Right renal cortex interstitium (tissue), 3 donors: ENCODE measurements at regions not wholly inside any gene's neighbourhood (a gene's known extent, or its start where the extent isn't known, plus 50 kb on each side); places are given as distances from the start of the nearest gene placed in this dataset.

Experiments
- DNase-seq, 3 donors: peaks; one replicate each; pipeline ENCODE4 v3.0.0-alpha.2; 2013; ENCODE audit warnings: low read depth in 3 of 3, low spot score in 2 of 3

DNA sequence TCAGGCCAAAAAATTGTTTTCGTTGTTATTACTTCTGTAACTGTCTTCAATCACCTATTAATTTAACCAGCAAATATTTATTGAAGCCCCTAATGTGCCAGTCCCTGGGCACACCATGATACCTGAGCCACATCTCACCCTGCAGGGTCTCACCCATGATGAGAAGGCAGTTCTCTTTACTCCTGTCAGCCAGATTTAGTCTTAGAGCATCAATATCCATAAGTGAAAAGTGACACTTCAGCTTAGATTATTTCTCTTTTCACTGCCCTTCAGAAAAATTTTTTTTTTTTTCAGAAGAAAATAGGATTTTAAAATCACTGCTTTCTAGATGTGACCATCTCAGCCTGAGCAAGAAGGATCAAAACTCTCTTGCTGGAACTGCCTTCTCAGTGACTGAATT is 258.6 kb upstream of the NFE2L3 start:
- no peak for DNase-seq

DNA sequence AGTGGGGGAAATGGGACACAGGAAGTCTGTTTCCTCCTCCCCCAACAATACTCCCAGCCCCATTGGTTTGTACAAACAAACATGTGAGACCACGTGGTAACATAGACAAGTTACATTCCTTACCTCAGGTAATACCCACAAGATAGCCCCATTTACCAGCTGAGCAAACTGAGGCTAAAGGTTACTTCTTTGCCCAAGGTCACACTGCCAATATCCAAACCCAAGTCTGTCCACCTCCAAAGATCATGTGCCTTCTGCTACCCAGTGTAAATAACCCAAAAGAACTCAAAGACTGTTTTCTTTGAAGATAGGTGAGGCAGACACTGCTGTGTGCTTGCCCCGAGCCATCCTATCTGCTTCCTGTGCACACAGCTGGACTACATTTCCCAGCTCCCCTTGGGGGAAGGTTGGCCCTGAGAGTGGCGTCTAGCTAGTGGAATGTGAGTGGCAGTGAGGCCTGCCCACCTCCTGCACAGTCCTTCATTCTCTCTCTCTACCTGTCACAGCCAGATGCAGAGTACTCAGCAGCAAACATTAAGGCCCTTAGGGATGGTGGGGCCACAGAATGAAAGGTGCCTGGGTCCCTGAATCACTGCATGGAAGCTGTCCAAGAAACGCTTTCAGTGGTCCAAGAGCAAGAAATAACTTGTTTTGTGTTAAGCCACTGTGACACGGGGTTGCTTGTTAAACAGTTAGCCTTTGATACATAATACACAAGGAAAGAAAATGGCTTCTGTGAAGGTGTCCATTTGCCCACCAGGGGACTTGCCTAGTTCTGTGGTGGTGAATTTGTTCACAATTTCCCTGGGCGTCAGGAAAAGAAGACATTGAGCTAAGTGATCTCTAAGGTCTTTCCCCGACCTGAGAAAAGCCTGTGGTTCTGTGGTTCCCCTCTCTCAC is 257.7 kb upstream of the NFE2L3 start:
- no peak for DNase-seq

DNA sequence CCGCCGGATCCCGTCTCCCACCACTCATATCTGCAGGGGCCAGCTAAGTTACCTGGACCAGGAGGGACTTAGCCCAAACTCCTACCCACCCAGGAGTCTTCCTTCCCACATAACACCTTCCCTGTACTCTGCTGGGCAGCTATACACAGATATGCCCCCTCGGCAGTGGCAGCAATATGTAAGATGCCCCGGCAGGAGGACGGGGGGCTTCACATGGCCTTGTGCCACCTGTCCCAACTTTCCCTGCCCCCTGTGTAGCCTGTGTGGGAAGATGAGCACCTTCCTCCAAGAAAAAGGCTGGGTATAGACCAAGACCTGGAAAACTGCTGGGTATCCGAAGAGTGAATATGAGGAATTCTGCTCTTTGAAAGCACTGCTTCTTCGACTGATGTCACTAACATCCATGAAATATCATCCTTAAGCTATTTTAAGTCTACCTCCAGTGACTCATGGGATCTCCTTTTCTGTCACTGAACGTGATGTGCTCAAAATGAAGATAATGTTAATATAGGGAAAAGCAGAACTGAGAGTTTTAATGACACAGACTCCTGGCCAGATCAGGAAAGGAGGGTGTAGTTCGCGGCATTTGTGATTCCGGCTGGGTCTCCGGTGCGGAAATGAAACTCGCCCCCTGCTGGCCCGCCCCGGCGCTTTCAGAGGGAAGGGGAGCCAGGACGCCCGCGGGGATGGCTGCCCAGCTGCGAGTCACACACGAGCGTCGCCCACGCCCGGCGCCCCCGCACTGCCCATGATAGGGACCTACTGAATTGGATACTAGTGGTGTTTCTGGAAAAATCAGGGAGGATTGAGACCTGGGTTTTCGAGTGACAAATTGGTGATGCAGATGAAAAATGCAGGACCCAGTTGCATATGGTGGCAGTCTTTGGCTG is 256.9 kb upstream of the NFE2L3 start:
- DNase-seq = no peak

DNA sequence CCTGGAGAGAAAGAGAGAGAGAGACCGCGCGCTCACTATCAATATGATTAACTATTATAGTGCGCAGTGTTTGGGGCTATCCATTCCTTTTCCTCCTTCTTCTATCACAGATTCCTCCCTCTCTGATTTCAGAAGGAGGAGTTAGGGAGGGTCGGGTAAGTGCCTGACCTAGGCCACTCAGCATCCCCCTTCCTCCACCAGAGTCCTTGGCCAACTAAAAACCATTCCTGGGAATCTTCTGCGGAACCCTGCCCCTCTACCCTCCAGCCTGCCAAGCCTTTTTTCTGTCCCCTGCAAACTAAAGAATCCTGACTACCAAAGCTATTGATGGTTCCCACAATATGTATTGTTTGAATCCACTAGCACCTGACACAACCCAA is 256.2 kb upstream of the NFE2L3 start:
- no peak for DNase-seq

DNA sequence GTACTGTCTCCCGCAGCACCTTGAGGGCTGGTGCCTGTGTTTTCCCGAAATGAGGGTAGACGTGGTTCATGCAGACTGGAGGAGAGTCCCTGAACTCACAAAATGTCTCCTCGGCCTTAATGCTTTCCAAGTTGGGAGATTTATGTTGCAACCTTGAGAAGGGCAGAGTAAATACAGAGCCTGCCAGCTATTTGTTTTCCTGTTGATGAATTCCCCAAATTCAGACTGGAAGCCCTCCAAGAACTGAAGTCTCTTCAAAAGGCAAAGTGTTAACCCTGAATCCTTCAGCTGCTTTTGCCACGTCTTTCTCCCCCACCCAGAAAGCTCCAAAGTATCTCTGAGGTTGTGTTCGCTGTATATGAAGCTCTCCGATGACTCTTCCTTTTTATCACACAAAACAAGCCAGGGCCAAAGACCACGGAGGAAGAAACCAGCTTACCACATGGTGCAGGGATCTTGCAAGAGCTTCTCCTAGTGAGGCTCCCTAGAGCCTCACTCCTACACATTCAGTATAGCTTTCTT is 254.7 kb upstream of the NFE2L3 start:
- no peak for DNase-seq

DNA sequence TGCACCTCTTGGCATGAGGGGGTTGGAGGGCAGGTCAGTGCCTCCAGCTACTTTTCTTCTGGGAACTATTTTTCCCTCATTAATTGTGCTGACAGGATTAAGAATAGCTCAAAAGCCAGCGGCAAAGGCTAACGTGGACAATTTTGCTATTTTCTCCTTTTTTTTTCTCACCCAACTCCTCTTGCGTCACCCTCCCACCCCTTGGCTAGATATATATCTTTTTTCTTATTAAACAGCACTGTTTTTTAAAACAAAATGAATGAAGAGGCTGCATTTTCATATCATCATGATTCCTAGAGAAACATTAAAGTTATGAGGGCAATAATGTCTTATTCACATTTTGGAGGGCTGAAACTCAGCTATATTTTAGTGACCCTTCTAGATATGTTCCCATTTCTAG is 251.8 kb upstream of the NFE2L3 start:
- no peak for DNase-seq

DNA sequence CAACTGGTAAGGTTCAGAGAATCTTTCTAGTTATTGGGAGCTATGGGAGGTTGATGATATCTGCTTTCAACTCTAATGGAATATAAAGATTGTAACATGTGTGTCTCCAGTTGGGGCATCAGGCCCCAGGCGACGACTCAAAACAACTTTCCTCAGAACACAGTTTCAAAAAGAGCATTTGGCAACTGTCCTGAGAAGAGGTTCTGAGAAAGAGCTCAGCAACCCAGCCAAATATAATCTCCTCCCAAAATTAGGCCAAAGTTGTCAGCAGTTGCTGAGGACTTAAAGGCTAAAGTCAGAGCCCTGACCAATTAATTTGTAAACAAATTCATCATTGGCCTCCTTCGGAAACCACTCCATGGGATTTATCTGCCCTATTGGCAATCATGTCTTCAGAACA is 251.1 kb upstream of the NFE2L3 start:
- DNase-seq = no peak

DNA sequence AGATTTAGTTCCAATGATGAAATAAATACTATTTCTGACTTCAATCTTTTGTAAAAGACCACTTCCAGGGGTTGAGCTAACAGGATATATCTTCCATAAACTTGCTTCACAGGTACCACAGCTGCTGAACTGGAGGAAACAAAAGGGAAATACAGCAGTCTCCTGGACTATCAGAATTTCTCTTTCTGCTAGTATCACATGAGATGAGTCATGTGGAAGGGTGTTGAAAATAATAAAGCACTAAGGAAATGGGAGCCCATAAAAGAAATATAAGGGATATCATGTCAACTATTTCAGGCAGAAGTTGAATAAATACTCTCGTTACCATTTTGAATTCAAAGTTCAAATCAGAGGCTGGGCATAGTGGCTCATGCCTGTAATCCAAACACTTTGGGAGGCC is 250.3 kb upstream of the NFE2L3 start:
- DNase-seq = no peak

DNA sequence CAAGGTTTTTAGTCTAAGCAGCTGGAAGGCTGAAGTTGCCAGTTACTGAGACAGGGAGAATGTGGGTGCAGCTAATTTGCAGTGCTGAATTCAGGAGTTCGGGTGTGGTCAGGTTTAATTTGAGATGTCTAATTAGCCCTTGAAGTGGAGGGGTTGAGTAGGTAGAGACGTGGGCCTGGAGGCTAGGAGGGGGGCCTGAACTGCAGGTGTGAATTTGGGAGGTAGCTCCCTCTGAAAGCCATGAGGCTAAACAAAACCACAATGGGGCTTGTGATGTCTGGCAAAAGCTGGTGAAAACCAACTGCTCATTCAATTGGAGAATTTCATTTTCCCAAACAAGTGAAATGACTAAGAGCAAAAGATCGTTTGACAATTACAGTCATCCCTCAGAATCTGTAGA is 246.0 kb upstream of the NFE2L3 start:
- no peak for DNase-seq

DNA sequence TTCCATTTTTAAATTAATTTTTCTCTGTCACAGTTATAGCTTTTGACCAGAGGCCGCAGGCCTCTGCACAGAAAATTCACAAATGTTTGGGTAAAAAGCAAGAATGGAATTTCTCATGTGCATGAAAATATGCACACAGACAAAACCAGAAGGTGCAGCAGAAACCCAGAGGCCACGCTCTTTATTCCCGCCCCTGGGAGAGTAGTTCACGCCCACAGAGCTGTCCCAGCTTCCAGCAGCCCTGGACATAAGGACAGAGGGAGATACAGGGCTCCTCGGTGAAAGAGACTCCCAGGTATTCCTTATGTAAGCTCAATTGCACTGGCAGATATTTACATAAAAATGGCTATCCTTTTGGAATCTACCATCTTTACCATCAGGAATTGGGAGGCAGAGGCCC is 245.2 kb upstream of the NFE2L3 start:
- no peak for DNase-seq

DNA sequence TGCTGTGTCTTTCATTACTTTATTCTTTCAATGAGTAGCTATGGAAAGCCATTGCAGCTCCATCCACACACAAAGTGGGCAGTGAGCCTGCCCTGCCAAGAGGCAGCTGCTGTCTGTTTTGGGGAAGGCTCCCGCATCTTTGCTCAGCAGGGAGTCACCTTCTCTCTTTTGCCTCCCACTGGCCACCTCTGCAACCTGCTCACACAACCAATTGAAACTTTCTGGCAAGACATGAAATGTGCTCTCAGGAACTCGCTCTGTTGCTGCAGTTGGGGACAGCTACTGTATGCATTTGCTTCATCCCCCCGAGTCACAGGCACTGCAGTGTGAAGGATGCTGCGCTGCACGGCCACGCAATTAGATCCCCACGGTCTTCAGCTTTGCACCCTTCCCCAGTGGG is 244.8 kb upstream of the NFE2L3 start:
- DNase-seq = no peak

DNA sequence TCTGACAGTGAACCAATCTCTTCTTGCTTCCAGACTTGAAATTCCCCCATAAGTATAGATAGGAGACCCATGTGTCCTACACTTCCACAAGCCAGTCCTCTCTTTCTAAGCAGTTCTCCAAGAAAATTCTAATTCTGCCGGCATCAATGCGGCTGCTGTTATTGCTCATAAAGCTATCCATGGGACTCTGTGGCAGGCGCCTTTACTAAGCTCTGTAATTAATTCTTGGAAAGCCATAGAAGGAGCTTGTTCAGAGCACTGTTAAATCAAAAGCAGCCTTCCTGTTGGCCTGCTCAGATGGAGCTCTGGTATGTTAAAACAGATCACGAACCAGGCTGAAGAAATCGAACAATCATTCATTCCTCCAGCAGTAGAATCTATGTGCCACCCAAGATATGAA is 244.3 kb upstream of the NFE2L3 start:
- DNase-seq = no peak

DNA sequence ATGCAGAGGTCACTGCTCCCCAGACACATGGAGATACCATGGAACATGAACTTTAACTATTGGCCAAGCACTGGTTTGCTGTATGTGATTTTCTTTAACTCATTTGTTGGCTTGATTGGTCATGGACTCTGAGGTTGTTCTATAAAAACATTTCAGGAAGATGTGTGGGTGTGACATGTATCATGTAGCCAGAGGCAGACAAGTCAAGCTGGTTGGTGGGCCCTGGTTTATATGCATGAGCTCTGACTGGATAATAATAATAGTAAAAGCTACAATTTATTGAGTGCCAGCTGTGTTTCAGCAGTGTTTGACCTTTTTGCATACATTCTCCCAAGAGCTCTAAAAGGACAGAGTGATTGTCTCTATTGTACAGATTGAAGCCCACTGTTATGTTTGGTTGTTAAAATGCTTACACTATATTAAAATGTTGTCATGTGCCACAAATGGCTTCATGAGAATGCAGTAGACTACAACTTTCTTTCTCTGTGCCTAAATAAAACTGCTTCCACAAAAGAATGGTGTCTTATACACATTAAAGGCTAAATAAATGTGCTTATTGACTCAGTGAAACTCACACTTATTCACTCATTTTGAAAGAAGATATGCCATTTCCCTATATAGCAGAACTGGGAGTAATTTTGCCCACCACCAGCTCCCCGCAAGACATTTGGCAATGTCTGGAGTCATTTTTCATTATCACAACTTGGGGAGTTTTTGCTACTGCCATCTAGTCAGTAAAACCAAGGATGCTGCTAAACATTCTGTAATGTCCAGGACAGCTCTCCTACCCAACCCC is 243.6 kb upstream of the NFE2L3 start:
- no peak for DNase-seq

DNA sequence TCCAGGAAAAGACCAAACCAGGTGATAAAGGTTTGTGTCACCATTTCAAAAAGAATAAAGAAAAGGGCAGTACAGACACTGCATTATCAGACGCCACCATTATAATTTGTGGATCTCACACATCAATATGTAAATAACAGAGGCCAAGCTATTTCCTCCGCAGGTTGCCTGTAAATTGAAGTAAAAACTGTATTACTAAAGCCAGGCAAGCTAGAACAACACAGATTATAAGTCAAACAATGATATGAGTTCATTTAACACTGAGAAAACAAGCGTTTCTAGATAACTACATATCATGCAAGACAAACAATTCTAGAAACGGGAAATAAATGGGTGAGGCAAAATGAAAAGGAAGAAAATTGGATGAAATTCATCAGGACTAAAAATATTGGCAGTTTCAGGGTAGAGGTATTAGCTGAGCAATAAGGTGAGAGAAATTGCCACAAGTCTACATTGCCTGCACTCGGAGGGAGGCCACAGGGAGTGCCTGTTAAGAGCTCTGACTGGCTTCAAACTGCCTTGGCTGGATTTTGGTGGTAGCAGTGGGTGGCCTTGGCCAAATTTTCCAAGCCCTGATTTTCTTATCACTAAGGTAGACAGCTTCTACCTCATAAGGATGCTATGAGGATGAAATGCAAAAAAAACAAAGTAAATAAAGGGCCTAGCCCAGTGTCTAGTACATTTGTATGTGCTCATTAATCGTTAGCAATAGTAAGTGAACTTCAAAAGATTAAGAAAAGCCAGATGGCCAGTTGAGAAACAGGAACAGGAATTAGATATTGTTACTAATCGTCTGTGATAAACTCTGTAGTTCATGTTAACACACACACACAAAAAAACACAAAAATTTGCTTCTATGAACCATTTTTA is 240.0 kb upstream of the NFE2L3 start:
- DNase-seq = no peak

DNA sequence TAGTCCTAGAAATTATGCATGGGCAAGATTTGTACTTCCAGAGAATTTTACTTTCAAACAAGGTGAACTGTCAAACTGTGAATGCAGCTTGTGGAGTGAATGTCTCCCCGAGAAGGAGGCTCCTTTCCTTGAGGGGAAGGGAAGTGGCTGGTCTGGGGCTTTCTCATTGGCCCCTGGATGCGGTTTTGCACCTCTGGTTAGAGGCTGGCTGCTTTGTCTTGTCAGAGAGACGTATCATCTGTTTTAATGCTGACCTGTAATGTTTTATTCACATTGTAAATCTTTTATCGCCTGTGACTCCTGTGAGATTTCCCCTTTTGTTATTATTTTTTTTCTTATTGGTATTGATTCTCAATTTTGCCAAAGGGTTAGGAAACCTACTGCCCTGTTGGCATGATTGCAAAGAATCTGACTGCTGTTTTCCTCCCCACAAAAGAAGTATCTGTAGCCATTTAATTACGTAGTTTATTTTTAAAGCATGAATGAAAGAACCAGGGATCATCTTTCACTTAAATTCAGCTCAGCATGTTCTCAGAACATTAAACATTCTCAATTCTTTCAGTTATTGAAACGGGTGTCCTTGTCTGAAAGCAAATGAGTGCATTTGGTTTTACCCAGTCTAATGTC is 238.3 kb upstream of the NFE2L3 start:
- no peak for DNase-seq

DNA sequence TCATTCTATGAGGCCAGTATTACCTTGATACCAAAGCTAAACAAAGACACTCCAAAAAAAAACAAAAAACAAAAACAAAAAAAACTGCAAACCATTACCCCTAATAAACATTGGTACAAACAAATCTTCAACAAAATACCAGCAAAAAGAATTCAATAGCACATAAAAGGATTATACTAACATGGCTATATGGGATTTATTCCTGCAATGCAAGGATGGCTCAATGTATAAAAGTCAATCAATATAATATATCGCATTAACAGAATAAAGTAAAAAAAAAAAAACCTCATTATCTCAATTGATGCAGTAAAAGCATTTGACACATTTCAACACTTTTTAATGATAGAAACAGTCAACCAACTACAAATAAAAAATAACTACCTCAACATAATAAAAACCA is 233.3 kb upstream of the NFE2L3 start:
- no peak for DNase-seq

DNA sequence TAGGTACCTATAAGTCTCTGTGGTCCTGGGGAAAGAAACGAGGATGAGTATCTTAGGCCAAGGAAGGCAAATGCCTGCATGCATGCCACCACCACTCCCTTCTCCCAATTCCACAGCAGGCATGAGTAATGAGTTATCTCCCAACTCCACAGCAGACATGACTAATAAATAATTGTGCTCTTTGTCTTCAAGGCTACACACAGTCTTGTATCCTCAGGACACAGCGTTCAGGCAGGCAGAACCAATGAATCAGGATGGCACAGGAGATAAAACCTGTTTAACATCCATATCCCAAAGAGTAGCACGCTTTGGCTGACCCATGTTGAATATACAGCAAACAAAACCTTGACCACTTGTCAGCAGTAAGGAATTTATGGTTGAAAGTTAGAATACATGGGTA is 229.7 kb upstream of the NFE2L3 start:
- no peak for DNase-seq

DNA sequence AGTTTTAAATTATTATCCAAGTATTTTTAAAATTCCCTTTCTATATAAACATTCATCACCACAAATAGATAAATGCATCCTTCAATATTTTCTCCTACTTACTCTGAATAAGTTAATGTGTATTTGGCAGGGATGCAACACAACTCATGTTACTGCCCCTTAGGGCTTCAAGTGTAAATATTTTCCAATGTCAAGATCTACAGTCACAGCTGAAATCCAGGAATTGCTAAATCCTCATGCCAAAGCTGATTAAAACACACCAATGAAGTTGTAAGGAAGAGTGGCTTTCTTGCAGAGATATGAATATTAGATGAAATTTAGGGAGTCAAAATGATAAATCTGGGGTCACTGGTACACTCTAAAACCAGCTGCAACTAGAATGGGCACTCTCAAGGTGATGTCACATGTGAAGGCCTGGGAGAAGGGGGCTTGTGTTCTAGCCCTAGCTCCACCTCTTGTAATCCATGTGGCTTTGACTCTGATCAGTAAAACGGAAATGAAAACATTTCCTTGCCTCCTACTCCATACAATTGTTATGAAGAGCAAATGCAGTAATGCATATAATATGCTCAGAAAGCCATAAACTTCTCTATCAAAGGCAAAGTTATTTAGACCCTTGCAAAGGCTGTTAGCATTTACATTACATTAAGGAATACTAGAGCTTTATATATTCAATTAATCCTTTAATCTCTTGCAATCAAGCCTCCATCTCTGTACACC is 228.1 kb upstream of the NFE2L3 start:
- DNase-seq = no peak

DNA sequence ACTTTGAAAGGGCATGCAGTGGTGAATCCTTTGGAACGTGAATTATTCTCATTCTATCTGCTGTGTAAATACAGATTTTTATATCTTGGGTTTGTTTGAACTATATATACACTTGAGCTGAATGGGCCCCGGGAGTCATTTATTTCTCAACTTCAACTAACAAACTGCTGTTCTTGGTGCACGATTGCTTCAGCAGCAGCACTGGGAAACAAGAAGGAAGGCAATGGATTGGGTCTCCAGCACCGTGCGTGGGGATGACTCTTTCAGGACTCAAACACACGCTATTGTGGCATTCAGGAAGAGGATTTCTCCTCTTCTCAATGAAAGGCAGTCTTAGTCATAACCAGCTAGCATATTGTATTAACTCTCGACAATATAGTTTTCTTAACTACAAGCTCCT is 226.0 kb upstream of the NFE2L3 start:
- DNase-seq = no peak
